Activated CD8-positive, alpha-beta T cell treated with anti-CD3 and anti-CD28 coated beads for 36 hours (primary cell): ENCODE measurements at regions not wholly inside any gene's neighbourhood (a gene's known extent, or its start where the extent isn't known, plus 50 kb on each side); places are given as distances from the start of the nearest gene placed in this dataset.

Source experiments
- ATAC-seq: fragments of 200-7000 bp; cut with Tn5 transposase; one replicate; pipeline ENCODE4 v1.10.0; 2021; ENCODE audit warnings: mild to moderate bottlenecking, moderate library complexity
- CTCF ChIA-PET: fragments of 350-600 bp; sonication (Branson Sonifier 250); formaldehyde crosslinking; loops from one replicate; lab custom pipeline; 2021; ENCODE audit warnings: antibody characterized with exemption; lab: Charles Lee
- POLR2A ChIA-PET: fragments of 350-600 bp; sonication (Branson Sonifier 250); formaldehyde crosslinking; loops from one replicate; lab custom pipeline; 2021; ENCODE audit warnings: antibody characterized with exemption; lab: Charles Lee
- DNase-seq: peaks from one replicate; pipeline ENCODE4 v3.0.0-alpha.2; 2020
- H3K27ac Mint-ChIP-seq: one replicate; pipeline ENCODE4 v1.8.0; 2021; ENCODE audit warnings: mild to moderate bottlenecking, mixed read lengths
- H3K27me3 Mint-ChIP-seq: one replicate; pipeline ENCODE4 v1.8.0; 2021; ENCODE audit warnings: mixed read lengths
- H3K36me3 Mint-ChIP-seq: one replicate; pipeline ENCODE4 v1.8.0; 2021; ENCODE audit warnings: low read depth, mixed read lengths
- H3K4me1 Mint-ChIP-seq: one replicate; pipeline ENCODE4 v1.8.0; 2021; ENCODE audit warnings: low read depth, mixed read lengths
- H3K4me3 Mint-ChIP-seq: one replicate; pipeline ENCODE4 v1.8.0; 2021; ENCODE audit warnings: mild to moderate bottlenecking, moderate library complexity, mixed read lengths
- H3K9me3 Mint-ChIP-seq: one replicate; pipeline ENCODE4 v1.8.0; 2021; ENCODE audit warnings: mixed read lengths
- CTCF ChIP-seq: fragments of 200-600 bp; IDR thresholded peaks from one replicate; pipeline ENCODE4 v1.8.0; 2022; ENCODE audit warnings: antibody characterized with exemption, mild to moderate bottlenecking
- intact Hi-C: fragments of 100-400 bp; cut with micrococcal nuclease; formaldehyde crosslinking; loops from one replicate; pipeline ENCODE4 v1.10.0; 2022

- Mint-ChIP-seq H3K36me3 (no peaks in the 10 kb centered on the region), H3K27me3 (no peaks in the 10 kb centered on the region), H3K4me3 (no peak overlapping the region), H3K9me3 (no peaks in the 10 kb centered on the region), H3K27ac (no peak overlapping the region), H3K4me1 (peaks cover 41% of the 10 kb centered on the region)
- no peak for TF ChIP-seq CTCF
- POLR2A ChIA-PET, result interaction anchor here (0.7 to 5.0 kb wide), 3 partner anchors 11 to 13 kb away, joined by 3 to 26 read pairs (median 4); no protein-coding TSS in a partner anchor
- ATAC-seq (no peak), DNase-seq (no peak)
- intact Hi-C loops, result no loop called here
- CTCF ChIA-PET, result interaction anchor here (0.6 to 2.3 kb wide), 3 partner anchors 11 to 22 kb away, joined by 3 to 5 read pairs (median 3); no protein-coding TSS in a partner anchor
These were observed 95.5 kb downstream of the ARF6 start for GRCh38 chr14:49988080-49988990.

GRCh38 chr14:49989966-49990365 is 97.1 kb downstream of the ARF6 start:
- H3K36me3 Mint-ChIP-seq, result no peaks in the 10 kb centered on the region
- no peaks in the 10 kb centered on the region for H3K27me3 Mint-ChIP-seq
- no peaks in the 10 kb centered on the region for H3K9me3 Mint-ChIP-seq
- no peak for TF ChIP-seq CTCF
- H3K27ac Mint-ChIP-seq, result peak overlapping the region; percentile 9
- no peak for ATAC-seq
- H3K4me3 Mint-ChIP-seq, result no peak overlapping the region
- ChIA-PET POLR2A (interaction anchor here (1.0 to 6.2 kb wide), 4 partner anchors 11 to 18 kb away, joined by 3 to 38 read pairs (median 14); no protein-coding TSS in a partner anchor), CTCF (interaction anchor here (1.2 to 2.2 kb wide), 4 partner anchors 9 to 124 kb away, joined by 3 to 7 read pairs (median 4); no protein-coding TSS in a partner anchor)
- DNase-seq, result no peak
- H3K4me1 Mint-ChIP-seq, result peaks cover 33% of the 10 kb centered on the region
- intact Hi-C loops, result no loop called here

GRCh38 chr14:49991491-49991890 is 98.6 kb downstream of the ARF6 start:
- no peak overlapping the region for H3K4me3 Mint-ChIP-seq
- DNase-seq (no peak), ATAC-seq (no peak)
- H3K9me3 Mint-ChIP-seq, result no peaks in the 10 kb centered on the region
- intact Hi-C loops, result no loop called here
- H3K27me3 Mint-ChIP-seq, result no peaks in the 10 kb centered on the region
- no peak for TF ChIP-seq CTCF
- no peak overlapping the region for H3K27ac Mint-ChIP-seq
- ChIA-PET POLR2A (interaction anchor here (1.1 to 6.2 kb wide), 4 partner anchors 9 to 59 kb away, joined by 4 to 38 read pairs (median 15); no protein-coding TSS in a partner anchor), CTCF (interaction anchor here (1.1 kb wide), 1 partner anchor 21 kb away, joined by 4 read pairs; no protein-coding TSS in a partner anchor)
- H3K4me1 Mint-ChIP-seq, result peaks cover 27% of the 10 kb centered on the region
- H3K36me3 Mint-ChIP-seq, result no peaks in the 10 kb centered on the region

DNA sequence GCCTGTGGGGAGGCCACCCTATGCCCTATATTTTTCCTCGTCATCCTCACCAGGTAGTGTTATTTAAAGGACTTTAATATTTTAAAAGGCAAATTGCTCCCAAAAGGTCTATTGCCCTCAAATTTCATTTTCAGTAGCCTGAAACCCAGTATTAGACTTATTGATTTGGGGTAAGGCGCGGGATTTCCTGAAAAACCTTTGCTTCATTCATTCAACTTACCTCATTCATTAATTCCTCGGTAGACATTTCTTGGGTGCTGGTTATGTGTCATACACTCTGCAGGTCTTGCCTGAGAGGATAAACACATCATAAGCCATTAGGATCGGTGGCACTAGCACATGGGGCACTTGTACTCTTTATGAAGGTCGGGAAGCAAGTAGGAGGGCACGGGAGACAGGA is 99.2 kb downstream of the ARF6 start:
- ChIA-PET CTCF (interaction anchor here (1.1 to 2.1 kb wide), 3 partner anchors 21 to 127 kb away, joined by 3 to 9 read pairs (median 4); no protein-coding TSS in a partner anchor), POLR2A (interaction anchor here (1.0 to 6.2 kb wide), 3 partner anchors 9 to 129 kb away, joined by 3 to 38 read pairs (median 26); no protein-coding TSS in a partner anchor)
- DNase-seq, result no peak
- H3K27ac Mint-ChIP-seq, result peak overlapping the region; percentile 81
- no peaks in the 10 kb centered on the region for H3K27me3 Mint-ChIP-seq
- intact Hi-C loops, result no loop called here
- no peak for TF ChIP-seq CTCF
- no peak for ATAC-seq
- H3K4me3 Mint-ChIP-seq, result peak overlapping the region; percentile 56
- peaks cover 22% of the 10 kb centered on the region for H3K4me1 Mint-ChIP-seq
- H3K36me3 Mint-ChIP-seq, result no peaks in the 10 kb centered on the region
- no peaks in the 10 kb centered on the region for H3K9me3 Mint-ChIP-seq
